HG02588 (cell line): ENCODE measurements at regions not wholly inside any gene's neighbourhood (a gene's known extent, or its start where the extent isn't known, plus 50 kb on each side); places are given as distances from the start of the nearest gene placed in this dataset.

ENCODE experiments used
- ATAC-seq: cut with Tn5 transposase; IDR thresholded peaks from one replicate; pipeline ENCODE4 v1.9.1; 2021; ENCODE audit warnings: mild to moderate bottlenecking, moderate library complexity; ENCODE audit not compliant: unreplicated experiment

- ATAC-seq = no peak
Observed at GRCh38 chrX:39886282-39886681, 211.5 kb downstream of the BCOR start.

GRCh38 chrX:39888730-39889129 is 209.0 kb downstream of the BCOR start:
- no peak for ATAC-seq

GRCh38 chrX:39889704-39890103 is 208.1 kb downstream of the BCOR start:
- ATAC-seq = no peak

- ATAC-seq = no peak
Observed at GRCh38 chrX:39890807-39891206, 207.0 kb downstream of the BCOR start.

- ATAC-seq = no peak
Observed at GRCh38 chrX:39891781-39892180, 206.0 kb downstream of the BCOR start.

- no peak for ATAC-seq
Observed at GRCh38 chrX:39893417-39894338, 204.1 kb downstream of the BCOR start.

GRCh38 chrX:39894683-39895082 is 203.1 kb downstream of the BCOR start:
- no peak for ATAC-seq

- ATAC-seq = no peak
Observed at GRCh38 chrX:39895218-39896110, 202.3 kb downstream of the BCOR start.

- ATAC-seq = no peak
Observed at GRCh38 chrX:39896951-39897740, 200.6 kb downstream of the BCOR start.

- ATAC-seq = no peak
Observed at GRCh38 chrX:39897741-39898097, 200.0 kb downstream of the BCOR start.

GRCh38 chrX:39898147-39898546 is 199.6 kb downstream of the BCOR start:
- ATAC-seq = no peak

GRCh38 chrX:39899059-39899458 is 198.7 kb downstream of the BCOR start:
- ATAC-seq = no peak

GRCh38 chrX:39899856-39900776 is 197.6 kb downstream of the BCOR start:
- no peak for ATAC-seq

GRCh38 chrX:39900777-39901170 is 197.0 kb downstream of the BCOR start:
- ATAC-seq = no peak

GRCh38 chrX:39903343-39903742 is 194.4 kb downstream of the BCOR start:
- no peak for ATAC-seq

- ATAC-seq = no peak
Observed at GRCh38 chrX:39903937-39904336, 193.8 kb downstream of the BCOR start.

- no peak for ATAC-seq
Observed at GRCh38 chrX:39904816-39905537, 192.8 kb downstream of the BCOR start.

GRCh38 chrX:39905538-39905891 is 192.2 kb downstream of the BCOR start:
- ATAC-seq = no peak

- no peak for ATAC-seq
Observed at GRCh38 chrX:39905946-39906345, 191.8 kb downstream of the BCOR start.
